BJ (cell line): ENCODE measurements at regions not wholly inside any gene's neighbourhood (a gene's known extent, or its start where the extent isn't known, plus 50 kb on each side); places are given as distances from the start of the nearest gene placed in this dataset.

ENCODE experiments used
- CTCF ChIA-PET: fragments of 350-600 bp; formaldehyde crosslinking; extraction: SDS; loops from one replicate; lab custom pipeline; 2021; ENCODE audit warnings: antibody characterized with exemption, inconsistent platforms; lab: Yijun Ruan, JAX
- POLR2A ChIA-PET: fragments of 300-600 bp; sonication (Branson Sonifier 250); formaldehyde crosslinking; extraction: SDS; loops from one replicate; lab custom pipeline; 2021; ENCODE audit warnings: antibody characterized with exemption; lab: Charles Lee
- DNase-seq: peaks from one replicate; pipeline ENCODE4 v3.0.0-alpha.2; 2011; ENCODE audit warnings: low read depth
- H3K27me3 ChIP-seq: 2 replicates; pipeline ENCODE4 v1.6.0; 2011; ENCODE audit warnings: low read length; ENCODE audit not compliant: control insufficient read depth, insufficient read depth
- H3K36me3 ChIP-seq: 2 replicates; pipeline ENCODE4 v1.5.1; 2011; ENCODE audit warnings: low read length; ENCODE audit not compliant: control insufficient read depth, insufficient read depth
- H3K4me3 ChIP-seq: 2 replicates; pipeline ENCODE4 v1.5.1; 2011; ENCODE audit warnings: low read depth, mild to moderate bottlenecking, control low read depth, low read length
- TF ChIP-seq, protein P1 (sequence below): IDR thresholded peaks from 2 replicates; pipeline ENCODE4 v1.5.1; 2011; ENCODE audit warnings: low read depth, mild to moderate bottlenecking, control low read depth, inconsistent platforms, low read length, moderate library complexity; ENCODE audit not compliant: insufficient read depth

DNA sequence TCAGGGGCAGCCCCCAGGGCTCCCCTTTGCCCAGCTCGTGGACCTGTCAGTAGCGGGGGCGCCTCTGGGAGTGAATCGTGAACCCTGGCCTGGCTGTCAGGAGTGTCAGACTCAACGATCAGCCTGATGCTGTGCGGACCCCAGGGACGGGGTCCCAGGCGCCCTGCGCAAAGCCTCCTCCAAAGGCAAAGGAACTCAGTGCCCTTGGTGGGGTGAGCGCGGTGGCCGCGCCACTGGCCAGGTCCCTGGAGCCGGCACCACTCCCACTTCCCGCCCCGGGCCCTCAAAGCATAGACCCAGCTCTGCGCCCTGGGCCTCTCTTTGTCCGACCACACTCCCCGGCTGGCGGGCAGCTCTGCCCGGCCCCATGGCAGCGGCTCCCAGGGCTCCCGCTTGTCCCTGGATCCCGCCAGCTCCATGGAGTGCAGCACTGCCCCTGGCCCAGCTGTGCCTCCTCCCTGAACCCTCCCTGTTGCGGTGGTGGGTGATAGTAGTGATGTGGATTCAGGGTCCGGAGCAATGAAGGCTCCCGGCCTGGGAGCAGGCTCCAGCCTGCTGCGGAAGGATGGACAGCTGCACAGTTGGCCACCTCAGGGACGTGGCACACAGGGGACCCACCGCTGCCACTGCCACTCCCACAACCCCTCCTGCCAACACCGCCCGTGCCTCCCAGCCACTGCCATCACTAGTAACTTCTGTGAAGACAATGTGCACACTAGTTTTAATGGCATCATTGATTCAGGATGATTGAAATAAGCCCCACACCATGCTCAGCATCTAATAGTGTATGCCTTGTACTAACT, 263.8 kb downstream of the ZBBX start:
- no peak for DNase-seq
- POLR2A ChIA-PET = no interaction called here

DNA sequence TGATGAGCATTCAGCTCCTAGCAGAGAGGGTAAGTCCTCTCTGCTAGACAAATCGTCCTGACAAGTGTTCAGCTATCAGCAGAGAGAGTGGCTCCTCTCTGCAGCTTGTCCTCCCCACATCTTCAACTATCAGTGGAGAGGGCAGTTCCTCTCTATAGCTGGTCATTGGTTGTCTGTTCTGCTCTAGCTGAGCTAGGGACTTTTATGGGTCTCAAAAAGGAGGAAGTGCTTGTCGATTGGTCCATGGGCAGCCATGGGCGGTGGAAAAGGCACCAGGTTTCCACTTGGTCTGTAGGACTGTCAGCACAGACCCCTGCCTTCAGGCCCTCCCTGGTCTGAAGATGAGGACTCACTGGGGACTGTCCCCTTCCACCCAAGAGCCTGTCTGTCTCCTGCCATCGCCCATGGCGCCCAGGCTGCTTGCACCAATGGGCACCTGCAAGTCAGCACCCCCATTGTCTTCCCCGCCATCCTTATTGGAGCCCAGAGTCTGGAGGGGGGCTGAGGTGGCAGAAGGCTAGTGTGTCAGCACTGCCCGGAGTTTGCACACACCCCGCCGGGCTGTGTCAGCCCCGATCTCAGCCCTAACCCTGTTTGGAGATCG, 264.7 kb downstream of the ZBBX start:
- TF ChIP-seq, protein P1, sequence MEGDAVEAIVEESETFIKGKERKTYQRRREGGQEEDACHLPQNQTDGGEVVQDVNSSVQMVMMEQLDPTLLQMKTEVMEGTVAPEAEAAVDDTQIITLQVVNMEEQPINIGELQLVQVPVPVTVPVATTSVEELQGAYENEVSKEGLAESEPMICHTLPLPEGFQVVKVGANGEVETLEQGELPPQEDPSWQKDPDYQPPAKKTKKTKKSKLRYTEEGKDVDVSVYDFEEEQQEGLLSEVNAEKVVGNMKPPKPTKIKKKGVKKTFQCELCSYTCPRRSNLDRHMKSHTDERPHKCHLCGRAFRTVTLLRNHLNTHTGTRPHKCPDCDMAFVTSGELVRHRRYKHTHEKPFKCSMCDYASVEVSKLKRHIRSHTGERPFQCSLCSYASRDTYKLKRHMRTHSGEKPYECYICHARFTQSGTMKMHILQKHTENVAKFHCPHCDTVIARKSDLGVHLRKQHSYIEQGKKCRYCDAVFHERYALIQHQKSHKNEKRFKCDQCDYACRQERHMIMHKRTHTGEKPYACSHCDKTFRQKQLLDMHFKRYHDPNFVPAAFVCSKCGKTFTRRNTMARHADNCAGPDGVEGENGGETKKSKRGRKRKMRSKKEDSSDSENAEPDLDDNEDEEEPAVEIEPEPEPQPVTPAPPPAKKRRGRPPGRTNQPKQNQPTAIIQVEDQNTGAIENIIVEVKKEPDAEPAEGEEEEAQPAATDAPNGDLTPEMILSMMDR = no peak
- Histone ChIP-seq H3K27me3 (no peaks in the 10 kb centered on the region), H3K4me3 (no peak overlapping the region), H3K36me3 (no peaks in the 10 kb centered on the region)
- no peak for DNase-seq
- ChIA-PET POLR2A (no interaction called here), CTCF (interaction anchor here (0.6 kb wide), 1 partner anchor 309 kb away, joined by 3 read pairs; no protein-coding TSS in a partner anchor)

More for the DNA sequence above, 263.8 kb downstream of the ZBBX start:
- CTCF ChIA-PET = interaction anchor here (0.6 kb wide), 1 partner anchor 310 kb away, joined by 3 read pairs; no protein-coding TSS in a partner anchor
- TF ChIP-seq, protein P1 = no peak
- Histone ChIP-seq H3K4me3 (no peak overlapping the region), H3K36me3 (no peaks in the 10 kb centered on the region), H3K27me3 (no peaks in the 10 kb centered on the region)

DNA sequence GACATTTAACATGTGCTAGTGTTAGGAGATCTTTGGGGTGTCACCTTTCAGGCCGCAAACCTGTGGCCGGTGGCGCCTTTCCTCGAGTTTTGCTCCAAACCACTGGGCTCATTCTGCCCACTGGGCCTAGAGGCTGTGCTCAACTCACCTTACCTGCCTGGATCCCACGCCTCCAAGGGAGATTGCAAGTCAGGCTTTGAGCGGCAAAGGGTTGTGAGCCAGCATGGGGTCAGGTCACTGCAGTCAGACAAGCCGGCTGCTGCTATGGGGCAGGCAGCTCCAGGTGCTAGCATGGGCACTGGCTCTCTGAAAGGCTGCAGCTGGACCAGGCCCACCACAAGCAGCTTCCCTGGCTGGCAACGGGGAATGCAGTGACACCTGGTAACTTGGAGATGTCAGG, 265.5 kb downstream of the ZBBX start:
- no peaks in the 10 kb centered on the region for H3K36me3 ChIP-seq
- TF ChIP-seq, protein P1 = no peak
- CTCF ChIA-PET = no interaction called here
- POLR2A ChIA-PET = no interaction called here
- H3K4me3 ChIP-seq = no peak overlapping the region
- no peaks in the 10 kb centered on the region for H3K27me3 ChIP-seq
- DNase-seq = no peak

DNA sequence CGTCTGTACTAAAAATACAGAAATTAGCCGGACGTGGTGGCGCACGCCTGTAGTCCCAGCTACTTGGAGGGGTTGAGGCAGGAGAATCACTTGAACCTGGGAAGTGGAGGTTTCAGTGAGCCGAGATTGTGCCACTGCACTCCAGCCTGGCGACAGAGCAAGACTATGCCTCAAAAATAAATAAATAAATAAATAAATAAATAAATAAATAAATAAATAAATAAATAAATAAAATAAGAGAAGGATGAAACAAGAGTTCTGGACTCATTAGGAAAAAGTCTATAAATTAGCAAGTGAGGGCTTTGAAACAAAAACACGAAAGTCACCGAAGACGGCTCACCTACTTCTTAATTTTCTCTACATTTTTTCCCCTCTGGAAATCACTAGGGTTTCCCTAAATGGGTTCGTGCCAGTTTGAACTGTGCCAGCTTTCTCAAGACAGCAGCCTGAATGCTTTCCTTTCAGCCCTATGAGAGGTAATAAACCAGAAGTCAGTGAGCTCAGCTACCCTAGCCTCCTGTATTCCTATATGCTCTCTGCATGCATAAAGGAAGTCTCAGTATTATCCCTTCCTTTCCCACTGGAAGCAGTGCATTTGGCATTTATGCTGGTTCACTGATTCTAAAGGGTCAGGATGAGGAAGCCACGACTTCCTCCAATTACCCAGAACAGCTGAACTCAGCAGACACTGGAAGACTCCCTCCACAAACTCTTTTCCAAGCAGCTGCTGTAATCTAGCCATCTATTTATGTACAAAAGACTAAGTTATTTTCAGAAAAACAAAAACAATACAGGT, 266.9 kb downstream of the ZBBX start:
- TF ChIP-seq, protein P1 = no peak
- Histone ChIP-seq H3K4me3 (no peak overlapping the region), H3K36me3 (no peaks in the 10 kb centered on the region), H3K27me3 (no peaks in the 10 kb centered on the region)
- POLR2A ChIA-PET = no interaction called here
- CTCF ChIA-PET = no interaction called here
- DNase-seq = no peak

DNA sequence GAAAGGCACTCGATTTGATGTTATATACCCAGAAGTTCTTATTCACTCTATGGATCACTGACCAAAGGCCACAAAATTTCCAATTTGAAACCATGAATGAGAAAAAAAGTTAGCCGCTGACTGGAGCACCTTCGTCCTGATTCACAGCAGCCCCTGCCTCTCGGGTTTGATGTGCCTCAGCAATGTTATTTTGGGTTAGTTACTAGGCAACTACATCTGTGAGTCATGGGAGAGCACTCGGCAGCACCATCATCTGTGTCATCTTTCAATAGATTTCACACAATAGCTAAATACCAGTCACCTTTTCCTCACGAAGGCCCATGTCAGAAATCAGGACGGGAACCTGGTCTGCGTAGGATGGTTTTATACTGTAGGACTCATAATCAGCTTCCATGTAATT, 269.2 kb downstream of the ZBBX start:
- Histone ChIP-seq H3K27me3 (no peaks in the 10 kb centered on the region), H3K4me3 (no peak overlapping the region), H3K36me3 (no peaks in the 10 kb centered on the region)
- ChIA-PET CTCF (no interaction called here), POLR2A (no interaction called here)
- TF ChIP-seq, protein P1 = no peak
- DNase-seq = no peak
